Epidermal melanocyte (primary cell): ENCODE measurements at regions not wholly inside any gene's neighbourhood (a gene's known extent, or its start where the extent isn't known, plus 50 kb on each side); places are given as distances from the start of the nearest gene placed in this dataset.

Experiments used
- DNase-seq: peaks from one replicate; pipeline ENCODE4 v3.0.0; 2011; ENCODE audit warnings: low spot score; ENCODE audit not compliant: insufficient read length

GRCh38 chr10:131787961-131788360 lies 112.8 kb upstream of the PPP2R2D start:
- DNase-seq, result no peak

- DNase-seq, result no peak
These were observed 112.4 kb upstream of the PPP2R2D start for GRCh38 chr10:131788386-131788785.

- DNase-seq, result no peak
These were observed 111.3 kb upstream of the PPP2R2D start for GRCh38 chr10:131789516-131789915.

GRCh38 chr10:131790021-131790420 lies 110.8 kb upstream of the PPP2R2D start:
- DNase-seq, result no peak

DNA sequence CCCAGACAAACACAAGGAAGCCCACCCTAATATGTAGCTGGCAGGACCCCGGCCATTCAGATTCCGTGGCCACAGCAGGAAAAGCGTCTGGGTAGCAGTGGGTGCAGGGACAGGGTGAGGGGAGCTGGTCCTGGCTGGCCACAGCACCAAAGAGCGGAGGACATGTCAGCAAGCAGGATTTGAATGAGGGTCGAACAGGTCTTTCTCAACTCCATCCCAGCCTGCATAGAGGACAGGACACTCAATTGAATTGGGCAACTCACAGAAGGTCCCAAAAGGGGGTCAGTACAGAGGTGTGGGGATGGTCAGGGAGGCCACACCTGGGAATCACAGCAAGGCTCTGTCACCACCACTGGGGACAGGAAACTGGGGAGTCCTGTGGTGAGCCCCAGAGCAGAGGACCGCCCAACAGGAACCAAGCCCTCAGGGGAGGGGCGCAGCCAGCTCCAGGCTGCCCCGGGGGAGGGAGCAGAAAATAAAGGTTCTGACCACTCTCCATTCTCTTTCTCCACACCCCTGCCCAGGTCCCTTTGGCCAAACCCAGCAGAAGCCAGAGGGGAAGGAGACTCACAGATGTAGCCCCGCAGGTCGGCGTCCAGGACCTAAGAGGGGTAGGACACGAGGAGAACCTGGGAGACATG lies 108.7 kb upstream of the PPP2R2D start:
- no peak for DNase-seq

- no peak for DNase-seq
These were observed 108.0 kb upstream of the PPP2R2D start for GRCh38 chr10:131792809-131793208.

GRCh38 chr10:131795761-131796160 lies 105.0 kb upstream of the PPP2R2D start:
- DNase-seq, result no peak

GRCh38 chr10:131797626-131798025 lies 103.2 kb upstream of the PPP2R2D start:
- DNase-seq, result no peak

DNA sequence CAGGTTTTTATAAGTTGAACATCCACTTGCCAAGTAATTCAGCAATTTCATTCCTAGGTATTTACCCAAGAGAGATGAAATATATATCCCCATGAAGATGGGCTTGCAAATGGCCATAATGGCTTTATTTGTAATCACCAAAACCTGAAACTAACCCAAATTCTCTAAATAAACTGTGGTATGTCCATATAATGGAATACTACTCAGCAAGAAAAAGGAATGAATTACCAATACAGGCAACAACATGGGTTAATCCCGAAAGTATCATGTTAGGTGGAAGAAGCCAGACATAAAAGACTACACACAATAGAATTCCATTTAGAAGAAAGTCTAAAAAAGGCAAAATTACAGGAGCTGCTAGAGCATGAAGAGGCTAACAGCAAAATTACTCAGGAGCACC lies 101.4 kb upstream of the PPP2R2D start:
- no peak for DNase-seq

DNA sequence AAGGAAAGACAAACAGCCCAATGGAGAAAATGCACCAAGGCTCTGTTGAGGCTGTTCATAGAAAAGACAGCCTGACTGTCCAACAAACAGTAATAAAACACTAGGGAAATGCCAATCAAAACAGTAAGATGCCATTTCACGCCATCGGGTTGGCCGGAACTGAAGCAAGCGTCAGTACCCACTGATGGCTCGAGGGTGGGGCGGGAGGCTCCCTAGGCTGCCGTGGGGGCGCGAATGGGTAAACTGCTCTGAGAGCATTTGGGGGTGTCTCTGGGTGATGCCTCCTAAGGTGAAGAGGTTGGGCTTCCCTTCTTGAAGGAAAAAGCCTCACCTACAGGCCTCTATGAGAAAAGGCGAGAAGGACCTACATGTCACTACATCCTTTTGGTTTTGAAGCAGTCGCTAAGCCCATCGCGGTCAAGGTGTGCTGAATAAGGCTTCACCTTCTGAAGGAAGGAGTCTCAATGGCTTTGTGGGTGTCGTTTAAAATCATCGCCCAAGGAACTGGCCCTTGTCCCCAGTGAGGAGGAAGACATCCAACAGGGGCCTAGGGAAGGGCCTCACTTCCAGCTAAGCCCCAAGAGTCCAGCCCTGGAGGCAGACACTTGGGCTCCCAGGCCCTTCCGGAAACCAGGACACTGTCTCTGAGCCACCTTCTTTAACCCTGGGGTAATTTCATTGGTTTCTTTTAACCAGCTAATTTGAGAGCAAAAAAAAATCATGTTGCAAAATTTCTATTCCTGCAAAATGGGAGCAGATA lies 98.5 kb upstream of the PPP2R2D start:
- no peak for DNase-seq

DNA sequence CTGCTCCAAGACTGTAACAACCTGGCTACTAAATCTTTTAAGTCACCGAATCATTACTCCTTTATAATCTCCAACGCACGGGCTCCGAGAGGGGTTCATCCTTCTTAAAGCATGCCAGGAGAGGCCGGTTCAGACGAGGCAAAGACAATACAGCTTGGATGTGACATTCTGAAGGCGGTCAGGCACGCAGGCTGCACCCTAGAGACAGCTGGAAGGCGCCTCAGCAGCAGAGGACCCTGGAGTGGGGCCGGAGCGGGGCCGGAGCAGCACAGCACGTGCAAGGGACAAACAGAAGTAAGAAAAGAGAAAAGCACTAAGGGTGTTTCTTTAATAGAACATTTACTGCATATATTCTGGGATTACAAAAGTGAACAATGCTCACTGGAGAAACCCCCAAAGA lies 97.8 kb upstream of the PPP2R2D start:
- DNase-seq, result no peak

DNA sequence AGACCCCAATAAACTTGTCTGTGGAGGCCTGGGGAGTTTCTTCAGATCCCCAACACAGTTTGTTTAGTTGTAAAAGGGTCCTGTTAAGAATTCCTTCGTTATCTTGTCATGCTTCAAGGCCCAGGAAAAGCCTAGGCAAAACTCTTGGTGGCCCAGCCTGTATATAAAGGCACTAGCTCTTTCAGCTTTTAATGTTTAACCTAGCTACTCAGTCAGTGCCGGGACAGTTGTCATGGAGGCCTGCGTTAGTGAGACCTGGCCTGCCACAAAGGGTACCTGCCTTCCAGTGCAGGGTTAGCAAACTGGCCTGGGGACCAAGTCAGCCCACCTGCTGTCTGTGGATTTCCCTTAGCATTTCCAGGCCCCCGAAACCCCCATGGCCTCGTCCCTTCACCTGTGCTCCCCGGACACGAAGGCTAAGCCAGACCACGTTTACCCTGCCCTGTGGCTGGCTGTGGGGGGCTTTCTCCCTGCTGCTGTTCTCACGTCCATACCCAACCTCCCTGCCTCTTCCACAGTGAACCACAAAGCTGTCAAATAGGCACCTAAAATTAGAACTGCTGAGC lies 96.9 kb upstream of the PPP2R2D start:
- DNase-seq, result no peak

DNA sequence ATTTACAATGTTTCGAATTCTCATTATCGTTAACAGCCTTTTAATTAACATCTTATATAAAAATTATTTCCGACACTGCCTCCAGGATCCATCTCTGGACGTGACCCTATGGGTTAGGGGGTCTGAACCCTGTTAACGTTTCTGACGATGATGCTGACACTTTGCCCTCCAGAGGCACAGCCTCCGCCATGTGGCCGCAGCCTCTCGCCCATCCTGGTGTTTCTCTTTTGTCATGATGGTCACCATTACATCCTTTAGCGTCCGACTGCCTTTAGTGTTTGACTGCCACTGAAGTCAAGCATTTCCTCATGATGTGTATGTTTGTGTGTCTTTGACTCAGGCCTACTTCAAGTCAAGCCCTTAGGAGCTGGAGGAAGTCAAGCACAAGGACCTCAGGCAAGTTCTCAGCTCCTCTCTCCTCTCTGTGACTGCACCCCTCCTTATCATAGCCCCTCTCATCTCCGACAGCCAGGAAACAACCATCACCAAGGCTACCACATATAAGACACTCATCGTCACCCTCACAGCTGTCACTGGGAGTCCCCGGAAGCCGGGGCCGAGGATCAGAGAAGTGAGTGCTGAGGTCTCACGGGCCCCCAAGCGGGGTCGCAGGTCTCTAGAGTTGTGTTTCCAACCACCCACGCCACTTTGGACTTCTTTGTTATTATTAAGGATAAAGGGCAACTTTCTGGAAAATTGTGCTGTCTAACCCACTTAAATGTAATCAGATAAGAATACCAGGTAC lies 96.1 kb upstream of the PPP2R2D start:
- no peak for DNase-seq

DNA sequence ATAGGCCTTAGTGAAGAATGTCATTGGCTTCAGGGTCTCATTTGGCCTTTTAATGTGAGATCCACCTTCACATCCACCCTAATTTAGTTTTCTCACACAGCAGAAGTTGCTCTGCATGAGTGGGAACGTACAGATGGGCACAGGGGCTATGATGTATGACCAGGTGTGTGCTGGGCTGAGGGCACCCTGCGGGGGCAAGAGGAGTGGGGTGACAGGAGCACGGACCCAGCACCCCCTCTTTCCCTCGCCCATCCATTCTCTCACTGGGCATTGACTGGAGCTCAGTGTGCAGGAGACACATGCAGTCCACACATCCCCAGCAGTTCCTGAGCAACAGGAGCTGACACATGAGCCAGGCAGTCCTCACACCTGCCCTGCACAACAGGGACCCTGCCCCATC lies 95.1 kb upstream of the PPP2R2D start:
- DNase-seq, result no peak

DNA sequence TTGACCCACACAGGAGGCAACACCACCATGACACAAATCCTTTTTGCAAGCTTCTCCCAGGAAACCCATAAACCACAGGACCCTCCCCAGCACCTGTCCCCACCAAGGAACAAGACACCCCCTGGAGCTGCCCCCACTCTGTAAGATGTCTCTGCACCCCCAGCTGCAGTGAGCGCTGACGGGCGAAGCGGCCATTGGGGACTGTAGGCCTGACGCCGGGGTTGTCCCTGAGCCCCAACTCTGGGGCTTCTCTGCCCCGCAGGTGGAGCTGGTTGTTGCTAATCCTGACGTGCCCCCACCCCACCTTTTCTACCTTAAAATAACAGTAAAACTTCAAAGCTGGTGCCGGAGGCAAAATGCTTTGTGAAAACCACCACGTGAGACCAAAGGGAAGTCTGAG lies 94.7 kb upstream of the PPP2R2D start:
- no peak for DNase-seq

- DNase-seq, result no peak
These were observed 94.0 kb upstream of the PPP2R2D start for GRCh38 chr10:131806646-131807317.

GRCh38 chr10:131808370-131808930 lies 92.4 kb upstream of the PPP2R2D start:
- no peak for DNase-seq

GRCh38 chr10:131810036-131810804 lies 90.6 kb upstream of the PPP2R2D start:
- DNase-seq, result no peak

- DNase-seq, result no peak
These were observed 89.8 kb upstream of the PPP2R2D start for GRCh38 chr10:131810805-131811629.
